Osteoblast (primary cell): ENCODE measurements at regions not wholly inside any gene's neighbourhood (a gene's known extent, or its start where the extent isn't known, plus 50 kb on each side); places are given as distances from the start of the nearest gene placed in this dataset.

Experiments
- DNase-seq: peaks from one replicate; pipeline ENCODE4 v3.0.0; 2011; ENCODE audit warnings: low spot score, mixed read lengths; ENCODE audit not compliant: insufficient read length; ENCODE audit errors: missing footprints
- H2AFZ ChIP-seq: 2 replicates; pipeline ENCODE4 v1.6.0; 2011; ENCODE audit warnings: mild to moderate bottlenecking, low read length
- H3K27ac ChIP-seq: 2 replicates; pipeline ENCODE4 v1.5.1; 2011; ENCODE audit warnings: mild to moderate bottlenecking, low read depth, low read length, moderate library complexity
- H3K27me3 ChIP-seq: 2 replicates; pipeline ENCODE4 v1.6.0; 2012; ENCODE audit warnings: mild to moderate bottlenecking, control low read depth, inconsistent platforms, low read length, moderate library complexity; ENCODE audit not compliant: insufficient read depth
- H3K36me3 ChIP-seq: 2 replicates; pipeline ENCODE4 v1.5.1; 2011; ENCODE audit warnings: mild to moderate bottlenecking, low read length, control low read depth, moderate library complexity; ENCODE audit not compliant: insufficient read depth
- H3K4me1 ChIP-seq: 2 replicates; pipeline ENCODE4 v1.5.1; 2011; ENCODE audit warnings: mild to moderate bottlenecking, low read length, control low read depth, moderate library complexity; ENCODE audit not compliant: insufficient read depth
- H3K4me2 ChIP-seq: 2 replicates; pipeline ENCODE4 v1.6.0; 2011; ENCODE audit warnings: mild to moderate bottlenecking, low read length; ENCODE audit not compliant: insufficient read depth
- H3K4me3 ChIP-seq: fragments of 200-600 bp; sonication (generic); 3 replicates; pipeline ENCODE4 v1.5.1; 2012; ENCODE audit warnings: mild to moderate bottlenecking, low read length, inconsistent platforms; ENCODE audit not compliant: insufficient read depth
- H3K79me2 ChIP-seq: 2 replicates; pipeline ENCODE4 v1.6.0; 2012; ENCODE audit warnings: mild to moderate bottlenecking, low read length, control low read depth, inconsistent platforms; ENCODE audit not compliant: insufficient read depth
- H3K9me3 ChIP-seq: 2 replicates; pipeline ENCODE4 v1.5.1; 2011; ENCODE audit warnings: low read depth, low read length, control low read depth
- H4K20me1 ChIP-seq: 2 replicates; pipeline ENCODE4 v1.6.0; 2012; ENCODE audit warnings: mild to moderate bottlenecking, low read length, control low read depth; ENCODE audit not compliant: insufficient read depth
- CTCF ChIP-seq: IDR thresholded peaks from 2 replicates; pipeline ENCODE4 v1.5.1; 2011; ENCODE audit warnings: mild to moderate bottlenecking, low read depth, low read length, moderate library complexity; ENCODE audit errors: extremely low read depth

- Histone ChIP-seq H3K79me2 (no peaks in the 10 kb centered on the region), H3K4me3 (no peak overlapping the region), H2AFZ (no peak overlapping the region), H4K20me1 (no peaks in the 10 kb centered on the region), H3K27me3 (no peaks in the 10 kb centered on the region), H3K4me1 (peaks cover 12% of the 10 kb centered on the region), H3K9me3 (no peaks in the 10 kb centered on the region), H3K4me2 (no peak overlapping the region), H3K36me3 (no peaks in the 10 kb centered on the region), H3K27ac (no peak overlapping the region)
- no peak for DNase-seq
- no peak for TF ChIP-seq CTCF
Measured at GRCh38 chr7:155195939-155196523, 101.6 kb upstream of the INSIG1 start.

- H3K4me2 ChIP-seq = no peak overlapping the region
- H3K9me3 ChIP-seq = no peaks in the 10 kb centered on the region
- H3K79me2 ChIP-seq = no peaks in the 10 kb centered on the region
- H3K36me3 ChIP-seq = no peaks in the 10 kb centered on the region
- no peaks in the 10 kb centered on the region for H4K20me1 ChIP-seq
- peak overlapping the region; percentile 59 for H3K27ac ChIP-seq
- peaks cover 12% of the 10 kb centered on the region for H3K4me1 ChIP-seq
- H2AFZ ChIP-seq = no peak overlapping the region
- no peak for TF ChIP-seq CTCF
- H3K4me3 ChIP-seq = no peak overlapping the region
- no peak for DNase-seq
- no peaks in the 10 kb centered on the region for H3K27me3 ChIP-seq
Measured at GRCh38 chr7:155198196-155198892, 99.3 kb upstream of the INSIG1 start.

- Histone ChIP-seq H3K4me2 (no peak overlapping the region), H3K27ac (peak overlapping the region; percentile 59)
- no peak for TF ChIP-seq CTCF
Measured at GRCh38 chr7:155198901-155199845, 98.5 kb upstream of the INSIG1 start.

More at GRCh38 chr7:155198901-155199845, 98.5 kb upstream of the INSIG1 start:
- no peaks in the 10 kb centered on the region for H4K20me1 ChIP-seq
- no peaks in the 10 kb centered on the region for H3K9me3 ChIP-seq
- peak; percentile 91 for DNase-seq
- H3K4me1 ChIP-seq = peaks cover 12% of the 10 kb centered on the region
- H3K27me3 ChIP-seq = no peaks in the 10 kb centered on the region
- H3K4me3 ChIP-seq = no peak overlapping the region
- H3K79me2 ChIP-seq = no peaks in the 10 kb centered on the region
- H3K36me3 ChIP-seq = no peaks in the 10 kb centered on the region
- no peak overlapping the region for H2AFZ ChIP-seq
